ENCODE measurements at regions not wholly inside any gene's neighbourhood (a gene's known extent, or its start where the extent isn't known, plus 50 kb on each side); places are given as distances from the start of the nearest gene placed in this dataset.

- no peak overlapping the region for H3K27ac ChIP-seq (ENCODE audit: extremely low read depth, low read depth, low read length)
- CTCF ChIA-PET = interaction anchor here (0.5 to 1.5 kb wide), 13 partner anchors 15 to 864 kb away, joined by 3 to 7 read pairs (median 3); no protein-coding TSS in a partner anchor
Measured at GRCh38 chrX:45824471-45824870, 623.8 kb upstream of the DIPK2B start.

DNA sequence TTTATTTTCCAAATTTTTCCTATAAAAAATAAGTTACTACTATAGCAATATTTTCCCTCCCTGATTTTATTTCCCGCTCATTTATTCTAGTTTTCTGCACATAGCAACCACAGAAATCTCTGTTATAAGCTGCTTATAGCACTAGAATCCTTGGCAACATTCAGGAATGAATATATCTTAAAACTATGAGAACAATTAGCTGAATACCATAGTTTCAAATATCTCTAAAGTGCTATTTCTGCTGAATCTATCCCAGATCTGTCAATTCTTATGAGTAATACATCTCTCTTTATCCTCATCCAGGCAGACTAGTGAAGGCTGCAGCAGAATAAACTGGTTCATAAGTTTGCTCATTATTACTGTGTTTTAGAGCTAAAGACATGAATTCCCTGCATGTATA lies 622.9 kb upstream of the DIPK2B start:
- TF ChIP-seq ZNF768 (tag by site-specific recombination; IDR thresholded peaks at IDR 0.05) = no peak
- TF ChIP-seq, protein P1, sequence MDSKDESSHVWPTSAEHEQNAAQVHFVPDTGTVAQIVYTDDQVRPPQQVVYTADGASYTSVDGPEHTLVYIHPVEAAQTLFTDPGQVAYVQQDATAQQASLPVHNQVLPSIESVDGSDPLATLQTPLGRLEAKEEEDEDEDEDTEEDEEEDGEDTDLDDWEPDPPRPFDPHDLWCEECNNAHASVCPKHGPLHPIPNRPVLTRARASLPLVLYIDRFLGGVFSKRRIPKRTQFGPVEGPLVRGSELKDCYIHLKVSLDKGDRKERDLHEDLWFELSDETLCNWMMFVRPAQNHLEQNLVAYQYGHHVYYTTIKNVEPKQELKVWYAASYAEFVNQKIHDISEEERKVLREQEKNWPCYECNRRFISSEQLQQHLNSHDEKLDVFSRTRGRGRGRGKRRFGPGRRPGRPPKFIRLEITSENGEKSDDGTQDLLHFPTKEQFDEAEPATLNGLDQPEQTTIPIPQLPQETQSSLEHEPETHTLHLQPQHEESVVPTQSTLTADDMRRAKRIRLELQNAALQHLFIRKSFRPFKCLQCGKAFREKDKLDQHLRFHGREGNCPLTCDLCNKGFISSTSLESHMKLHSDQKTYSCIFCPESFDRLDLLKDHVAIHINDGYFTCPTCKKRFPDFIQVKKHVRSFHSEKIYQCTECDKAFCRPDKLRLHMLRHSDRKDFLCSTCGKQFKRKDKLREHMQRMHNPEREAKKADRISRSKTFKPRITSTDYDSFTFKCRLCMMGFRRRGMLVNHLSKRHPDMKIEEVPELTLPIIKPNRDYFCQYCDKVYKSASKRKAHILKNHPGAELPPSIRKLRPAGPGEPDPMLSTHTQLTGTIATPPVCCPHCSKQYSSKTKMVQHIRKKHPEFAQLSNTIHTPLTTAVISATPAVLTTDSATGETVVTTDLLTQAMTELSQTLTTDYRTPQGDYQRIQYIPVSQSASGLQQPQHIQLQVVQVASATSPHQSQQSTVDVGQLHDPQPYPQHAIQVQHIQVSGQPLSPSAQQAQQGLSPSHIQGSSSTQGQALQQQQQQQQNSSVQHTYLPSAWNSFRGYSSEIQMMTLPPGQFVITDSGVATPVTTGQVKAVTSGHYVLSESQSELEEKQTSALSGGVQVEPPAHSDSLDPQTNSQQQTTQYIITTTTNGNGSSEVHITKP (tag by site-specific recombination; IDR thresholded peaks at IDR 0.05) = no peak
- TF ChIP-seq MZF1 (tag by site-specific recombination; IDR thresholded peaks at IDR 0.05; ENCODE audit: borderline replicate concordance) = no peak
- TF ChIP-seq ZNF16 (tag by site-specific recombination; IDR thresholded peaks at IDR 0.05; ENCODE audit: low read depth) = no peak
- TF ChIP-seq, protein P2, sequence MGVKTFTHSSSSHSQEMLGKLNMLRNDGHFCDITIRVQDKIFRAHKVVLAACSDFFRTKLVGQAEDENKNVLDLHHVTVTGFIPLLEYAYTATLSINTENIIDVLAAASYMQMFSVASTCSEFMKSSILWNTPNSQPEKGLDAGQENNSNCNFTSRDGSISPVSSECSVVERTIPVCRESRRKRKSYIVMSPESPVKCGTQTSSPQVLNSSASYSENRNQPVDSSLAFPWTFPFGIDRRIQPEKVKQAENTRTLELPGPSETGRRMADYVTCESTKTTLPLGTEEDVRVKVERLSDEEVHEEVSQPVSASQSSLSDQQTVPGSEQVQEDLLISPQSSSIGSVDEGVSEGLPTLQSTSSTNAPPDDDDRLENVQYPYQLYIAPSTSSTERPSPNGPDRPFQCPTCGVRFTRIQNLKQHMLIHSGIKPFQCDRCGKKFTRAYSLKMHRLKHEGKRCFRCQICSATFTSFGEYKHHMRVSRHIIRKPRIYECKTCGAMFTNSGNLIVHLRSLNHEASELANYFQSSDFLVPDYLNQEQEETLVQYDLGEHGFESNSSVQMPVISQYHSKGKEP (tag by site-specific recombination; IDR thresholded peaks at IDR 0.05) = no peak
- TF ChIP-seq ZNF274 (IDR thresholded peaks at IDR 0.05; ENCODE audit: low read length) = no peak
- no peak for TF ChIP-seq ZNF274 (tag by site-specific recombination; IDR thresholded peaks at IDR 0.05; ENCODE audit: borderline replicate concordance)
- no peak for TF ChIP-seq ZNF404 (tag by site-specific recombination; IDR thresholded peaks at IDR 0.05)
- Histone ChIP-seq H3K36me3 (ENCODE audit: control insufficient read depth in 2 of 2, insufficient read depth in 1 of 2, low read length in 2 of 2) (no peaks in the 10 kb centered on the region), H3K27ac (ENCODE audit: extremely low read depth, low read depth, low read length) (no peak overlapping the region), H3K9me3 (ENCODE audit: control insufficient read depth, insufficient read depth, low read depth, low read length) (no peaks in the 10 kb centered on the region), H3K4me1 (ENCODE audit: control insufficient read depth, insufficient read depth, low read length) (no peaks in the 10 kb centered on the region), H3K4me3 (ENCODE audit: low read depth, low read length) (no peak overlapping the region)
- ChIA-PET POLR2A (no interaction called here), CTCF (interaction anchor here (0.6 to 1.3 kb wide), 4 partner anchors 308 to 1989 kb away, joined by 3 read pairs; no protein-coding TSS in a partner anchor)

More at GRCh38 chrX:45824471-45824870, 623.8 kb upstream of the DIPK2B start:
- H3K9me3 ChIP-seq (ENCODE audit: control insufficient read depth, insufficient read depth, low read depth, low read length) = no peaks in the 10 kb centered on the region
- no peaks in the 10 kb centered on the region for H3K4me1 ChIP-seq (ENCODE audit: control insufficient read depth, insufficient read depth, low read length)
- TF ChIP-seq, protein P3, sequence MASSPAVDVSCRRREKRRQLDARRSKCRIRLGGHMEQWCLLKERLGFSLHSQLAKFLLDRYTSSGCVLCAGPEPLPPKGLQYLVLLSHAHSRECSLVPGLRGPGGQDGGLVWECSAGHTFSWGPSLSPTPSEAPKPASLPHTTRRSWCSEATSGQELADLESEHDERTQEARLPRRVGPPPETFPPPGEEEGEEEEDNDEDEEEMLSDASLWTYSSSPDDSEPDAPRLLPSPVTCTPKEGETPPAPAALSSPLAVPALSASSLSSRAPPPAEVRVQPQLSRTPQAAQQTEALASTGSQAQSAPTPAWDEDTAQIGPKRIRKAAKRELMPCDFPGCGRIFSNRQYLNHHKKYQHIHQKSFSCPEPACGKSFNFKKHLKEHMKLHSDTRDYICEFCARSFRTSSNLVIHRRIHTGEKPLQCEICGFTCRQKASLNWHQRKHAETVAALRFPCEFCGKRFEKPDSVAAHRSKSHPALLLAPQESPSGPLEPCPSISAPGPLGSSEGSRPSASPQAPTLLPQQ (tag by site-specific recombination; IDR thresholded peaks at IDR 0.05) = no peak
- TF ChIP-seq, protein P4, sequence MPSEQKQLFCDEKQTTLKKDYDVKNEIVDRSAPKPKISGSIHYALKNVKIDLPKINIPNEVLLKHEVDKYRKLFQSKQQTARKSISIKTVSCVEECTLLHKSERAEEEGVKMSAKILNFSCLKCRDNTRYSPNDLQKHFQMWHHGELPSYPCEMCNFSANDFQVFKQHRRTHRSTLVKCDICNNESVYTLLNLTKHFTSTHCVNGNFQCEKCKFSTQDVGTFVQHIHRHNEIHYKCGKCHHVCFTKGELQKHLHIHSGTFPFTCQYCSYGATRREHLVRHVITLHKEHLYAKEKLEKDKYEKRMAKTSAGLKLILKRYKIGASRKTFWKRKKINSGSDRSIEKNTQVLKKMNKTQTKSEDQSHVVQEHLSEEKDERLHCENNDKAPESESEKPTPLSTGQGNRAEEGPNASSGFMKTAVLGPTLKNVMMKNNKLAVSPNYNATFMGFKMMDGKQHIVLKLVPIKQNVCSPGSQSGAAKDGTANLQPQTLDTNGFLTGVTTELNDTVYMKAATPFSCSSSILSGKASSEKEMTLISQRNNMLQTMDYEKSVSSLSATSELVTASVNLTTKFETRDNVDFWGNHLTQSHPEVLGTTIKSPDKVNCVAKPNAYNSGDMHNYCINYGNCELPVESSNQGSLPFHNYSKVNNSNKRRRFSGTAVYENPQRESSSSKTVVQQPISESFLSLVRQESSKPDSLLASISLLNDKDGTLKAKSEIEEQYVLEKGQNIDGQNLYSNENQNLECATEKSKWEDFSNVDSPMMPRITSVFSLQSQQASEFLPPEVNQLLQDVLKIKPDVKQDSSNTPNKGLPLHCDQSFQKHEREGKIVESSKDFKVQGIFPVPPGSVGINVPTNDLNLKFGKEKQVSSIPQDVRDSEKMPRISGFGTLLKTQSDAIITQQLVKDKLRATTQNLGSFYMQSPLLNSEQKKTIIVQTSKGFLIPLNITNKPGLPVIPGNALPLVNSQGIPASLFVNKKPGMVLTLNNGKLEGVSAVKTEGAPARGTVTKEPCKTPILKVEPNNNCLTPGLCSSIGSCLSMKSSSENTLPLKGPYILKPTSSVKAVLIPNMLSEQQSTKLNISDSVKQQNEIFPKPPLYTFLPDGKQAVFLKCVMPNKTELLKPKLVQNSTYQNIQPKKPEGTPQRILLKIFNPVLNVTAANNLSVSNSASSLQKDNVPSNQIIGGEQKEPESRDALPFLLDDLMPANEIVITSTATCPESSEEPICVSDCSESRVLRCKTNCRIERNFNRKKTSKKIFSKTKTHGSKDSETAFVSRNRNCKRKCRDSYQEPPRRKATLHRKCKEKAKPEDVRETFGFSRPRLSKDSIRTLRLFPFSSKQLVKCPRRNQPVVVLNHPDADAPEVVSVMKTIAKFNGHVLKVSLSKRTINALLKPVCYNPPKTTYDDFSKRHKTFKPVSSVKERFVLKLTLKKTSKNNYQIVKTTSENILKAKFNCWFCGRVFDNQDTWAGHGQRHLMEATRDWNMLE (tag by site-specific recombination; conservative IDR thresholded peaks at IDR 0.05; ENCODE audit: low read depth) = no peak
- TF ChIP-seq ZBTB1 (tag by site-specific recombination; IDR thresholded peaks at IDR 0.05) = no peak
- TF ChIP-seq, protein P5, sequence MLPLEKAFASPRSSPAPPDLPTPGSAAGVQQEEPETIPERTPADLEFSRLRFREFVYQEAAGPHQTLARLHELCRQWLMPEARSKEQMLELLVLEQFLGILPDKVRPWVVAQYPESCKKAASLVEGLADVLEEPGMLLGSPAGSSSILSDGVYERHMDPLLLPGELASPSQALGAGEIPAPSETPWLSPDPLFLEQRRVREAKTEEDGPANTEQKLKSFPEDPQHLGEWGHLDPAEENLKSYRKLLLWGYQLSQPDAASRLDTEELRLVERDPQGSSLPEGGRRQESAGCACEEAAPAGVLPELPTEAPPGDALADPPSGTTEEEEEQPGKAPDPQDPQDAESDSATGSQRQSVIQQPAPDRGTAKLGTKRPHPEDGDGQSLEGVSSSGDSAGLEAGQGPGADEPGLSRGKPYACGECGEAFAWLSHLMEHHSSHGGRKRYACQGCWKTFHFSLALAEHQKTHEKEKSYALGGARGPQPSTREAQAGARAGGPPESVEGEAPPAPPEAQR (tag by site-specific recombination; IDR thresholded peaks at IDR 0.05) = no peak
- TF ChIP-seq ZNF707 (tag by site-specific recombination; IDR thresholded peaks at IDR 0.05) = no peak
- no peak for TF ChIP-seq ZNF530 (tag by site-specific recombination; IDR thresholded peaks at IDR 0.05; ENCODE audit: low read depth)
- TF ChIP-seq, protein P6, sequence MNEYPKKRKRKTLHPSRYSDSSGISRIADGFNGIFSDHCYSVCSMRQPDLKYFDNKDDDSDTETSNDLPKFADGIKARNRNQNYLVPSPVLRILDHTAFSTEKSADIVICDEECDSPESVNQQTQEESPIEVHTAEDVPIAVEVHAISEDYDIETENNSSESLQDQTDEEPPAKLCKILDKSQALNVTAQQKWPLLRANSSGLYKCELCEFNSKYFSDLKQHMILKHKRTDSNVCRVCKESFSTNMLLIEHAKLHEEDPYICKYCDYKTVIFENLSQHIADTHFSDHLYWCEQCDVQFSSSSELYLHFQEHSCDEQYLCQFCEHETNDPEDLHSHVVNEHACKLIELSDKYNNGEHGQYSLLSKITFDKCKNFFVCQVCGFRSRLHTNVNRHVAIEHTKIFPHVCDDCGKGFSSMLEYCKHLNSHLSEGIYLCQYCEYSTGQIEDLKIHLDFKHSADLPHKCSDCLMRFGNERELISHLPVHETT (tag by site-specific recombination; IDR thresholded peaks at IDR 0.05) = no peak
- no peak for TF ChIP-seq ZEB2 (tag by site-specific recombination; IDR thresholded peaks at IDR 0.05)
- TF ChIP-seq ZNF843 (tag by site-specific recombination; IDR thresholded peaks at IDR 0.05) = no peak
- TF ChIP-seq ZFHX2 (tag by site-specific recombination; conservative IDR thresholded peaks at IDR 0.05) = no peak
- TF ChIP-seq ZNF223 (tag by site-specific recombination; IDR thresholded peaks at IDR 0.05) = no peak
- no peak for TF ChIP-seq SALL2 (tag by site-specific recombination; IDR thresholded peaks at IDR 0.05; ENCODE audit: borderline replicate concordance)
- TF ChIP-seq ZNF560 (tag by site-specific recombination; IDR thresholded peaks at IDR 0.05; ENCODE audit: borderline replicate concordance) = no peak
- TF ChIP-seq ZNF600 (tag by site-specific recombination; IDR thresholded peaks at IDR 0.05) = no peak
- TF ChIP-seq ZNF248 (tag by site-specific recombination; IDR thresholded peaks at IDR 0.05) = no peak
- H3K4me3 ChIP-seq (ENCODE audit: low read depth, low read length) = no peak overlapping the region
- POLR2A ChIA-PET = no interaction called here
- H3K36me3 ChIP-seq (ENCODE audit: control insufficient read depth in 2 of 2, insufficient read depth in 1 of 2, low read length in 2 of 2) = no peaks in the 10 kb centered on the region

All from HEK293 (cell line).